Transverse colon (tissue), 4 donors: ENCODE measurements at regions not wholly inside any gene's neighbourhood (a gene's known extent, or its start where the extent isn't known, plus 50 kb on each side); places are given as distances from the start of the nearest gene placed in this dataset.

Experiments used
- DNase-seq: peaks from one replicate; pipeline ENCODE4 v3.0.0-alpha.2; 2019
- H3K27ac ChIP-seq, 4 donors: fragments of 200-600 bp; sonication (generic); 2 replicates each; pipeline ENCODE4 v1.5.1; 2016 to 2018; ENCODE audit warnings: inconsistent platforms in 4 of 4
- H3K27me3 ChIP-seq: fragments of 200-600 bp; sonication (generic); 2 replicates; pipeline ENCODE4 v1.5.1; 2017; ENCODE audit warnings: inconsistent platforms
- H3K36me3 ChIP-seq, 4 donors: fragments of 200-600 bp; sonication (generic); 2 replicates each; pipeline ENCODE4 v1.5.1; 2017 to 2019; ENCODE audit warnings: inconsistent platforms in 4 of 4
- H3K4me1 ChIP-seq, 4 donors: fragments of 200-600 bp; sonication (generic); 2 replicates each; pipeline ENCODE4 v1.5.1; 2017 to 2020; ENCODE audit warnings: inconsistent platforms in 4 of 4
- H3K4me3 ChIP-seq, 4 donors: fragments of 200-600 bp; sonication (generic); 1 replicate in 1 of 4; 2 replicates in 3 of 4; pipeline versions ENCODE4 v1.5.1 to v1.6.1; 2017 to 2019; ENCODE audit warnings: inconsistent platforms in 4 of 4
- H3K9me3 ChIP-seq, 2 donors: fragments of 200-600 bp; sonication (generic); 2 replicates each; pipeline ENCODE4 v1.5.1; 2017 to 2019; ENCODE audit warnings: inconsistent platforms in 2 of 2
- CTCF ChIP-seq, 5 experiments: fragments of 200-600 bp in 3 of 5; fragments of 450-650 bp in 2 of 5; sonication (generic) in 3 of 5; IDR thresholded peaks; 1 replicate in 2 of 5; 2 replicates in 3 of 5; pipeline ENCODE4 v1.5.1; 2016 to 2017; ENCODE audit warnings: antibody characterized with exemption in 5 of 5, inconsistent platforms in 3 of 5, mild to moderate bottlenecking in 2 of 5, moderate library complexity in 1 of 5
- EP300 ChIP-seq: sonication (generic); formaldehyde crosslinking; IDR thresholded peaks from one replicate; pipeline ENCODE4 v1.6.1; 2017; ENCODE audit warnings: antibody characterized with exemption, low read depth
- POLR2A ChIP-seq: fragments of 450-650 bp; IDR thresholded peaks from one replicate; pipeline ENCODE4 v1.6.1; 2016; ENCODE audit warnings: antibody characterized with exemption, mild to moderate bottlenecking, moderate library complexity
- POLR2AphosphoS5 ChIP-seq, 3 donors: sonication (generic); formaldehyde crosslinking; IDR thresholded peaks; one replicate each; pipeline ENCODE4 v1.6.1; 2016; ENCODE audit warnings: antibody characterized with exemption in 3 of 3
- WGBS, 2 donors: methylation state at CpG; one replicate each; pipeline ENCODE4 v1.1.5; 2018; ENCODE audit warnings: low coverage in 1 of 2; 5-methylcytosine and 5-hydroxymethylcytosine counted together
- in situ Hi-C, 4 donors: fragments of 200-750 bp; cut with MboI; loops; one replicate each; pipeline versions ENCODE4 v1.15.0 to v1.15.1; 2017; ENCODE audit warnings: low sequenced_read_pairs in 3 of 4, low pct_ligation_motif_present in 1 of 4, low pct_unique_long_range_greater_than_20kb in 1 of 4
- intact Hi-C: fragments of 100-400 bp; cut with DNase I; formaldehyde crosslinking; loops from one replicate; pipeline ENCODE4 v1.15.1; 2023; ENCODE audit warnings: low total_unique reads

DNA sequence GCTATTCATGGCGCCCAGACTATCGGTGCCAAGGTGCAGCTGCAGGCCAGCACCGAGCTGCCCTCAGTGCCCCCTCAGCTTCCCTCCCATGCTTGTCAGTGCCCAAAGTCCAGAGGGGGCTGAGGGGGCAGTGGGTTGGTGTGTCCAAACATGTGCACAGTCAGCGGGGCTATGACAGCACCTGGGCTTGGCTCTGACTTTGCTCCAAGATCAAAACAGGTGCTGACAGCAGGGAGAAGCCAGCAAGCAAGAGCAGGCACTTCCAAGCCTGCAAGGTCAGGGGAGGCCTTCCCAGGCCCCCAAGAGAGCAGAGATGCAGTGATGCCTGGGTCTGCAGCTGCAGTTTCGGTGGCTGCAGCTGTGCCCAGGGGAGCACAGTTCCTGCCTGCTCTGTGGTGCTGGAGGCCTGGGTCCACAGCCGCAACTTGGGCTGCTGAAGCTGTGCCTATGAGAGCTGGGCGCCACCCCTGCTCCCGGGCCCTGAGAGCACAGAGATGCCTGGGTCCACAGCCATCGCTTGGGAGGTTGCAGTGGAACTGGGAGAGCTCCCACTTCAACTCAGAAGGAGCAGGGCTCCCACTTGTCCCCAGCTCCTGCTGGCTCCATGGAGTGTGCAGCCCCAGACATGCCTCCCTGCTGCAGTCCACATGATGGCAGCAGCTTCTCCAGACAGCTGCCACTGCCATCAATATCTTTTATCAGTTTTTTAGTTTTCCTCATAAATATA lies 775.3 kb upstream of the POU3F3 start:
- H3K36me3 ChIP-seq, result no peaks in the 10 kb centered on the region
- no peaks in the 10 kb centered on the region for H3K9me3 ChIP-seq
- no peaks in the 10 kb centered on the region for H3K4me1 ChIP-seq
- no peak overlapping the region for H3K27ac ChIP-seq
- in situ Hi-C loops (no loop called here), intact Hi-C loops (no loop called here)
- no peak for DNase-seq
- H3K4me3 ChIP-seq, result no peak overlapping the region
- WGBS, 2 donors, result 93% methylated on average over 6 of the region's 9 CpGs; no CpG with 5 or more reads in 1 of the 2 donors
- no peaks in the 10 kb centered on the region for H3K27me3 ChIP-seq
- TF ChIP-seq POLR2AphosphoS5 (IDR thresholded peaks at IDR 0.05) (no peak), EP300 (no peak), POLR2A (no peak), CTCF (IDR thresholded peaks at IDR 0.05) (no peak)

GRCh38 chr2:104088745-104089144 lies 765.2 kb upstream of the POU3F3 start:
- no peak for DNase-seq
- Histone ChIP-seq H3K9me3 (no peaks in the 10 kb centered on the region), H3K4me1 (no peaks in the 10 kb centered on the region), H3K4me3 (no peak overlapping the region), H3K36me3 (no peaks in the 10 kb centered on the region), H3K27ac (no peak overlapping the region), H3K27me3 (no peaks in the 10 kb centered on the region)
- 95% methylated on average over 5 of the region's 5 CpGs for WGBS, 2 donors
- in situ Hi-C loops, result no loop called here
- intact Hi-C loops, result no loop called here
- no peak for TF ChIP-seq POLR2AphosphoS5 (IDR thresholded peaks at IDR 0.05)
- TF ChIP-seq POLR2A, result no peak
- TF ChIP-seq CTCF (IDR thresholded peaks at IDR 0.05), result no peak
- TF ChIP-seq EP300, result no peak

DNA sequence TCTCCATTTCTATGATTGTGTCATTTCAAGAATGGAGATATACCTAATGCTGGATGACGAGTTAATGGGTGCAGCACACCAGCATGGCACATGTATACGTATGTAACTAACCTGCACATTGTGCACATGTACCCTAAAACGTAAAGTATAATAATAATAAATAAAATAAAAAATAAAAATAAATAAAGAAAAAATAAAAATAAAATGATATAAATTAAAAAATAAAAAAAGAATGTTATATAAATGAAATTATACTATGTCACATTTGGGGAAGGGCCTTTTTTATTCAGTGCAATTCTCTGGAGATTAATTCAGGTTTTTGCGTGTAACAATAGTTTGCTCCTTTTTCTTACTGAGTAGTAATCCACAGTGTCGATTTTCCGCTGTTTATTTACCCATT lies 763.5 kb upstream of the POU3F3 start:
- no peaks in the 10 kb centered on the region for H3K9me3 ChIP-seq
- in situ Hi-C loops, result no loop called here
- 88 to 90% methylated on average over 6 of the region's 6 CpGs for WGBS, 2 donors
- no peak overlapping the region for H3K27ac ChIP-seq
- no peak overlapping the region for H3K4me3 ChIP-seq
- H3K4me1 ChIP-seq, result no peaks in the 10 kb centered on the region
- TF ChIP-seq EP300 (no peak), POLR2A (no peak), POLR2AphosphoS5 (IDR thresholded peaks at IDR 0.05) (no peak), CTCF (IDR thresholded peaks at IDR 0.05) (no peak)
- no peak for DNase-seq
- intact Hi-C loops, result no loop called here
- no peaks in the 10 kb centered on the region for H3K27me3 ChIP-seq
- H3K36me3 ChIP-seq, result no peaks in the 10 kb centered on the region

DNA sequence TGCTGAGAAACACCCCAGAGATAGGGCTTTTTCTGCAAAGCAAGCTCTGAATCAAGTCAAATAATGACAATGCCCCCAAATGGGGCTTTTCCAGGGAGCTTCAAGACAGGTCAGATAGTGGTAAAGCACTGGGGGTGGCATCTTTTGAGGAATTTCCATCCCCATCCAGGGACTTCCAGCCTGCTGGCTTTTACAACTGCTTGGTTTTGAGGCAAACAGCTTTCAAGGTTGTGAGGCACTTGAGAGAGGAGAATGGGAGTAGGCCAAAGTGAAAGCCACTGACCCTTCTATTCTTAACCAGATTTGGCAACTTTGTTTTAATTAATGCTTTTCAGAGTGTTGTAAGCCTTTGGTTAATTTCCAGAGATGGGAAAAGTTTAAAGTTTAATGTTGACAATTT lies 762.0 kb upstream of the POU3F3 start:
- Histone ChIP-seq H3K27me3 (no peaks in the 10 kb centered on the region), H3K9me3 (no peaks in the 10 kb centered on the region), H3K36me3 (no peaks in the 10 kb centered on the region), H3K4me3 (no peak overlapping the region), H3K27ac (no peak overlapping the region), H3K4me1 (no peaks in the 10 kb centered on the region)
- DNase-seq, result no peak
- intact Hi-C loops, result loop anchor here (1.0 kb wide), 1 partner anchor 39 kb away; no protein-coding TSS in a partner anchor
- in situ Hi-C loops, result no loop called here
- TF ChIP-seq EP300 (no peak), CTCF (IDR thresholded peaks at IDR 0.05) (no peak), POLR2A (no peak), POLR2AphosphoS5 (IDR thresholded peaks at IDR 0.05) (no peak)
